Mesendoderm (in vitro differentiated cells): ENCODE measurements at regions not wholly inside any gene's neighbourhood (a gene's known extent, or its start where the extent isn't known, plus 50 kb on each side); places are given as distances from the start of the nearest gene placed in this dataset.

ENCODE experiments used
- DNase-seq: peaks from one replicate; pipeline ENCODE4 v3.0.0; 2013
- H2AK5ac ChIP-seq: 2 replicates; pipeline ENCODE4 v1.6.1; 2013; ENCODE audit warnings: low read length, inconsistent platforms
- H2BK120ac ChIP-seq: 2 replicates; pipeline ENCODE4 v1.6.1; 2013; ENCODE audit warnings: low read depth, mild to moderate bottlenecking, low read length, moderate library complexity, mixed read lengths
- H2BK15ac ChIP-seq: replicated peaks from 2 replicates; pipeline ENCODE4 v1.6.1; 2013; ENCODE audit warnings: low read depth, mild to moderate bottlenecking, moderate library complexity
- H2BK5ac ChIP-seq: 2 replicates; pipeline ENCODE4 v1.6.1; 2013; ENCODE audit warnings: low read length, inconsistent platforms
- H3K18ac ChIP-seq: 2 replicates; pipeline ENCODE4 v1.6.1; 2013; ENCODE audit warnings: mild to moderate bottlenecking, low read length, mixed read lengths
- H3K23ac ChIP-seq: one replicate; pipeline ENCODE4 v1.6.1; 2013; ENCODE audit warnings: low read length
- H3K27ac ChIP-seq: 2 replicates; pipeline ENCODE4 v1.5.1; 2013; ENCODE audit warnings: low read depth, mild to moderate bottlenecking, inconsistent platforms, low read length, moderate library complexity
- H3K27me3 ChIP-seq: 2 replicates; pipeline ENCODE4 v1.6.1; 2013; ENCODE audit warnings: low read length, control low read depth, mild to moderate bottlenecking, inconsistent platforms; ENCODE audit not compliant: insufficient read depth, poor library complexity
- H3K36me3 ChIP-seq: 2 replicates; pipeline ENCODE4 v1.6.1; 2013; ENCODE audit warnings: low read length, inconsistent platforms; ENCODE audit not compliant: control insufficient read depth, insufficient read depth
- H3K4ac ChIP-seq: one replicate; pipeline ENCODE4 v1.6.1; 2013; ENCODE audit warnings: low read depth, mild to moderate bottlenecking, low read length, moderate library complexity
- H3K4me1 ChIP-seq: 2 replicates; pipeline ENCODE4 v1.6.1; 2013; ENCODE audit warnings: low read depth, low read length, inconsistent platforms; ENCODE audit not compliant: control insufficient read depth
- H3K4me2 ChIP-seq: 2 replicates; pipeline ENCODE4 v1.6.1; 2013; ENCODE audit warnings: low read length
- H3K4me3 ChIP-seq: 2 replicates; pipeline ENCODE4 v1.5.1; 2013; ENCODE audit warnings: mild to moderate bottlenecking, low read length
- H3K56ac ChIP-seq: one replicate; pipeline ENCODE4 v1.6.1; 2013; ENCODE audit warnings: low read length
- H3K79me1 ChIP-seq: 2 replicates; pipeline ENCODE4 v1.6.1; 2013; ENCODE audit warnings: low read length, inconsistent platforms
- H3K79me2 ChIP-seq: 2 replicates; pipeline ENCODE4 v1.6.1; 2013; ENCODE audit warnings: mild to moderate bottlenecking, low read length; ENCODE audit not compliant: control insufficient read depth, insufficient read depth
- H3K9ac ChIP-seq: 2 replicates; pipeline ENCODE4 v1.6.1; 2013; ENCODE audit warnings: low read length, inconsistent platforms
- H4K5ac ChIP-seq: one replicate; pipeline ENCODE4 v1.6.1; 2013; ENCODE audit warnings: low read length
- H4K8ac ChIP-seq: one replicate; pipeline ENCODE4 v1.6.1; 2013; ENCODE audit warnings: low read depth, mild to moderate bottlenecking, control low read depth, low read length, moderate library complexity
- WGBS: extraction: QIAGEN DNeasy Blood & Tissue Kit; methylation state at CpG from one replicate; pipeline ENCODE4 v1.1.7; 2013; ENCODE audit warnings: low lambda C conversion rate, missing lambda C conversion rate; ENCODE audit not compliant: insufficient coverage; ENCODE audit errors: extremely low coverage; 5-methylcytosine and 5-hydroxymethylcytosine counted together

DNA sequence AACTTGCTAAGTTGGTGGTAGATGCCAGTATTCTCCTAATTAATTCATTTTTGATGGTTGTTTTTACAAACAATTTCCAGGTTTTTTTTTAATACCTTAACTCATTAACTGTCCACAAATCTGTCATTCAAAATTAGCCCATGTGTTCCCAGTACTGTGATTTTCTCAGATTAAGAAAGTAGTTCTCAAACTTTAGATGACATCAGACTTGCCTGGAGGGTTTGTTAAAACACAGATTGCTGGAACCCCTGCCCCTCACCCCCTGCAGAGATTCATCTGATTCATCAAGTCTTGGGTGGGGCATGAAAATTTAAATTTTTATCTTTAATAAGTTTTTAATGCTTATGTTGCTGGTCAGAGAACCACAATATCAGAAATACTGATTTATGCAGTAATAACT lies 130.5 kb downstream of the BACH1 start:
- Histone ChIP-seq H2AK5ac (no peak overlapping the region), H3K79me2 (no peaks in the 10 kb centered on the region), H3K4ac (no peak overlapping the region), H4K8ac (no peak overlapping the region), H3K18ac (no peak overlapping the region), H2BK5ac (no peak overlapping the region), H4K5ac (no peak overlapping the region), H3K4me1 (peaks cover 5% of the 10 kb centered on the region), H3K23ac (no peak overlapping the region), H3K4me3 (no peak overlapping the region), H3K27me3 (no peaks in the 10 kb centered on the region), H3K56ac (no peak overlapping the region), H3K36me3 (no peaks in the 10 kb centered on the region), H3K79me1 (no peaks in the 10 kb centered on the region), H3K4me2 (no peak overlapping the region), H2BK15ac (no peak overlapping the region), H3K27ac (no peak overlapping the region), H3K9ac (no peak overlapping the region), H2BK120ac (no peak overlapping the region)
- no peak for DNase-seq

DNA sequence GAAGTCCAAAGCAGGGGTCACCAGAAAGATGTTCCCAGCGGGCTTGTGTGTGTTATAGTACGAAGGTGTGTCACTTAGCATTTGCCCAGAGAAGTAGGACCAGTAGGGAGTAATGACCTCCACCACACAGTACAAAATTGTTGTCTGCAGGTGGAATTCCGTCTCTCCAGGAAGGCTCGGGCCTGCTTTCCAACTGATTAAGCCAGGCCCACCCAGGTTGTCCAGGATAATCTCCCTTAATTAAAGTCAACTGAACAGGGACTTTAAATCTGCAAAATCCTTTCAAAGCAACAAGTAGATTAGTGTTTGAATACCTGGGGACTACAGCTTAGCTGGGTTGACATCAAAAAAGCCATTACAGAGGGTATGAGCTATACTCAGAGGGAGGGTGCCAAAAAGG lies 131.3 kb downstream of the BACH1 start:
- Histone ChIP-seq H3K23ac (no peak overlapping the region), H2BK120ac (no peak overlapping the region), H3K27me3 (no peaks in the 10 kb centered on the region), H3K4me1 (peaks cover 5% of the 10 kb centered on the region), H3K79me1 (no peaks in the 10 kb centered on the region), H2BK15ac (no peak overlapping the region), H3K79me2 (no peaks in the 10 kb centered on the region), H3K4me3 (no peak overlapping the region), H2AK5ac (no peak overlapping the region), H3K36me3 (no peaks in the 10 kb centered on the region), H2BK5ac (no peak overlapping the region), H4K5ac (no peak overlapping the region), H3K4ac (no peak overlapping the region), H4K8ac (no peak overlapping the region), H3K9ac (no peak overlapping the region), H3K27ac (peak overlapping the region; percentile 72), H3K18ac (no peak overlapping the region), H3K4me2 (no peak overlapping the region), H3K56ac (no peak overlapping the region)
- DNase-seq = no peak
- WGBS = no CpG with 5 or more reads among the region's 4 CpGs

DNA sequence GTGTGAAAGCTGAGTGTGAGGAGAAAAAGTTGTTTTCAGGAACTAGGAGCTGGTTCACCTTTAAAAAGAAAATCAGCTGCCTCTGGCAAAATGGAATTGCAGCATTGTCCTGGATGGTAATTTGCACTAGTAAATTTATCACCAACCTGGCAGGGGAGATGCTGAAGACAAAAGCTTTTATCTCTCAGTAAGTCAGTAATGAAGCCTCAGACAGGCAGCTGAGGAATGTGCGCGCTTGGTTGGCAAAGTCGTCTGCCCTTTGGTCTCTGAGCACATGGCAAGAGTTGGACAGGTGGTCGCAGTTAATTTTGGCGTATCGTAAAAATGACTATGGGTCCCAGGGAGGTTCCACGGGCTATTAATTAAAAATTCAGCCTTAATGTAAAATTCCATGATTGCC lies 131.9 kb downstream of the BACH1 start:
- WGBS = no CpG with 5 or more reads among the region's 7 CpGs
- H3K23ac ChIP-seq = no peak overlapping the region
- H4K8ac ChIP-seq = no peak overlapping the region
- peak overlapping the region; percentile 72 for H3K27ac ChIP-seq
- H3K79me1 ChIP-seq = no peaks in the 10 kb centered on the region
- no peak overlapping the region for H3K56ac ChIP-seq
- H3K27me3 ChIP-seq = no peaks in the 10 kb centered on the region
- H2BK120ac ChIP-seq = no peak overlapping the region
- peaks cover 5% of the 10 kb centered on the region for H3K4me1 ChIP-seq
- H3K4me3 ChIP-seq = no peak overlapping the region
- H3K79me2 ChIP-seq = no peaks in the 10 kb centered on the region
- H3K36me3 ChIP-seq = no peaks in the 10 kb centered on the region
- H3K18ac ChIP-seq = no peak overlapping the region
- no peak overlapping the region for H3K4me2 ChIP-seq
- H2AK5ac ChIP-seq = no peak overlapping the region
- H2BK15ac ChIP-seq = no peak overlapping the region
- H3K4ac ChIP-seq = no peak overlapping the region
- no peak overlapping the region for H2BK5ac ChIP-seq
- DNase-seq = peak; percentile 79
- no peak overlapping the region for H3K9ac ChIP-seq
- no peak overlapping the region for H4K5ac ChIP-seq

DNA sequence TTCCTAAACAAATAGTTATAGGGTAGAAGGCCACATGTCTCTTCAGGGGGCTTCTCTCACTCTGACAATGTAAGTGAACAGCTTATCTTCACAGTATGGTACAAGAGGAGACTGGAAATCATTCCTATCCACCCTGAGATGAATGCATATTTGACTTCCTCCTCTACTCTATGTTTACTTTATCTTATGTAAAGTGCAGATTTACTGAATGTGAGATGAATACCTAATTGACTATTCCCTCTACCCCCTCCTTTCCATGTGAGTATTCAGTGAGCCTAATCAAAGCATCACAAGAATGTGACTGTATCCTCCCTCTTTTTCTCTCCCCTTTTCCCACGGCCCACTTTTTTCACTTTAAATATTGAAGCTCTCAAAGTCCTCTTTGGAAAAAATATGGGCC lies 132.5 kb downstream of the BACH1 start:
- Histone ChIP-seq H2BK15ac (no peak overlapping the region), H2BK5ac (no peak overlapping the region), H3K27ac (peak overlapping the region; percentile 60), H3K23ac (no peak overlapping the region), H3K27me3 (no peaks in the 10 kb centered on the region), H3K79me2 (no peaks in the 10 kb centered on the region), H3K36me3 (no peaks in the 10 kb centered on the region), H3K79me1 (no peaks in the 10 kb centered on the region), H3K4me2 (no peak overlapping the region), H2AK5ac (no peak overlapping the region), H2BK120ac (no peak overlapping the region), H3K4ac (no peak overlapping the region), H3K56ac (no peak overlapping the region), H4K5ac (no peak overlapping the region), H3K9ac (no peak overlapping the region), H3K4me3 (no peak overlapping the region), H3K18ac (no peak overlapping the region), H4K8ac (no peak overlapping the region), H3K4me1 (peaks cover 5% of the 10 kb centered on the region)
- DNase-seq = peak; percentile 53
- no CpG with 5 or more reads among the region's 1 CpG for WGBS

DNA sequence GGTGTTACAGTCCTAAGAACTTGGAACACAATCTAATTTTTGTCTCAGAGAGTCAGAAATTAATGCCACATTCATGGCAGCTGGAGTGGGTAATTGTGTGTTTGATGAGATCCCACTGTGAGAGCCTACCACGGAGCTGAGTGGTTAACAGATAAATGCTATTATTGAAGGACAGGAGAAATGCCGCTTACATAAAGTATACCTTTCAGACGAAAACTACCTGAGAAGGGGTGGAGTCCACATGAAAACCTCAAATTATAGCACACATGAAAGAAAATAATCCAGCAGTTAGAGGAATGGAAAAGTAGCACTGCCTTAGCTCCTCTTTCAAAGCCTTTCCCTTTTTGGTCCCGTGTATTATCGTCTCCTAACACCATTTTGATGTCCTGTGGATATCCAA lies 133.0 kb downstream of the BACH1 start:
- H2BK120ac ChIP-seq = peak overlapping the region; percentile 2
- no peak overlapping the region for H4K8ac ChIP-seq
- peaks cover 5% of the 10 kb centered on the region for H3K4me1 ChIP-seq
- H2AK5ac ChIP-seq = no peak overlapping the region
- no peak overlapping the region for H3K4ac ChIP-seq
- no peak overlapping the region for H3K4me3 ChIP-seq
- H3K36me3 ChIP-seq = no peaks in the 10 kb centered on the region
- H3K56ac ChIP-seq = no peak overlapping the region
- peak overlapping the region; percentile 53 for H3K27ac ChIP-seq
- H3K18ac ChIP-seq = no peak overlapping the region
- no peak overlapping the region for H3K9ac ChIP-seq
- H3K79me1 ChIP-seq = no peaks in the 10 kb centered on the region
- H2BK5ac ChIP-seq = no peak overlapping the region
- H2BK15ac ChIP-seq = no peak overlapping the region
- DNase-seq = no peak
- WGBS = no CpG with 5 or more reads among the region's 5 CpGs
- H4K5ac ChIP-seq = no peak overlapping the region
- H3K23ac ChIP-seq = no peak overlapping the region
- H3K27me3 ChIP-seq = no peaks in the 10 kb centered on the region
- no peaks in the 10 kb centered on the region for H3K79me2 ChIP-seq
- H3K4me2 ChIP-seq = no peak overlapping the region

DNA sequence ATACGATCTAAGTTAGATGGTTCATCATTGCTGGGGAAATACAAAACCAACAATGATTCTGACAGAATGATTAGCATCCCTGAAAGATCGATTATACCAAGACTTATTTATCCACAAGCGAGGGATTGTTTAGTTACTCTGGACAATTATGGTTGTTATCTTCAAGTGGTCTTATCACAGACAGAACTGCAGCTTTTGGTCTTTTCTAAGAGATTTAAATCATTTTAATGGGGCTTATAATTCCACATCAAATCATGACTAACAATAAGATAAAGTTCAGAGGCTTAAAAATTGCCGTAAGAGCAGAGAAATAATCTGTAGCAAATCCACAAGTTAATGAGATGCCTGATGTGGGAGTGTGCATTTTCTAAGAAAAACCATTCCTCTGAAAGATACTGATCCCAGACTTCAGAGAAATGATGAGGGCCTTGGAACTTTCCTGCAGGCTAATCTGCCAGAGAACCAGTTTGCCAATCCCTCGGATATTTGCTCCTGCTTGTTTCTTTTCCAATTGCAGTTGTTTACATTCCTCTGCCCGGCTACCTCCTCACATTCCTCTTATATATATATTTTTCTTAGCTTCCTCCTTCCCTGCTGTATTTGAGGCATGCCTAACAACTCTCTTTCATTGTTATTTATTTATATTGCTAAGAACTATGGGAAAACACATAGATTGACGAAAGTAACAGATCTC lies 134.8 kb downstream of the BACH1 start:
- Histone ChIP-seq H3K4me1 (peaks cover 5% of the 10 kb centered on the region), H2BK5ac (no peak overlapping the region), H3K79me1 (no peaks in the 10 kb centered on the region), H4K5ac (no peak overlapping the region), H3K56ac (no peak overlapping the region), H3K9ac (no peak overlapping the region), H3K36me3 (no peaks in the 10 kb centered on the region), H3K79me2 (no peaks in the 10 kb centered on the region), H3K4me3 (no peak overlapping the region), H3K4ac (no peak overlapping the region), H3K27me3 (no peaks in the 10 kb centered on the region), H2BK15ac (no peak overlapping the region), H3K18ac (no peak overlapping the region), H4K8ac (no peak overlapping the region), H3K27ac (no peak overlapping the region), H2BK120ac (no peak overlapping the region), H3K4me2 (no peak overlapping the region), H2AK5ac (no peak overlapping the region), H3K23ac (no peak overlapping the region)
- no CpG with 5 or more reads among the region's 7 CpGs for WGBS
- DNase-seq = no peak
